Prostate gland (tissue), 2 donors: ENCODE measurements at regions not wholly inside any gene's neighbourhood (a gene's known extent, or its start where the extent isn't known, plus 50 kb on each side); places are given as distances from the start of the nearest gene placed in this dataset.
A peak's percentile ranks its signal among the peaks of the same experiment; 100 is the strongest.
"Not testable (repeated sequence)": the region's sequence is repeated elsewhere in the genome, so short reads cannot be mapped to it uniquely, and the experiment has no call there.

ENCODE experiments used
- DNase-seq: peaks from one replicate; pipeline ENCODE4 v3.0.0-alpha.2; 2019; ENCODE audit warnings: low spot score
- H3K27ac ChIP-seq, 2 donors: fragments of 200-600 bp; sonication (generic); 2 replicates each; pipeline ENCODE4 v1.5.1; 2017 to 2019
- H3K27me3 ChIP-seq: fragments of 200-600 bp; sonication (generic); replicated peaks from 2 replicates; pipeline ENCODE4 v1.5.1; 2019; ENCODE audit not compliant: insufficient read depth
- H3K36me3 ChIP-seq, 2 donors: fragments of 200-600 bp; sonication (generic); 1 replicate in 1 of 2; 2 replicates in 1 of 2; pipeline versions ENCODE4 v1.5.1 to v1.8.1; 2017 to 2019
- H3K4me1 ChIP-seq: fragments of 200-600 bp; sonication (generic); replicated peaks from 2 replicates; pipeline ENCODE4 v1.5.1; 2019
- H3K4me3 ChIP-seq, 2 donors: fragments of 200-600 bp; sonication (generic); 2 replicates each; pipeline ENCODE4 v1.5.1; 2017 to 2019
- H3K9me3 ChIP-seq: fragments of 200-600 bp; sonication (generic); 2 replicates; pipeline ENCODE4 v1.5.1; 2017
- POLR2A ChIP-seq: fragments of 450-650 bp; IDR thresholded peaks from one replicate; pipeline ENCODE4 v1.6.1; 2016; ENCODE audit warnings: antibody characterized with exemption, mild to moderate bottlenecking
- POLR2AphosphoS5 ChIP-seq: sonication (generic); formaldehyde crosslinking; IDR thresholded peaks from one replicate; pipeline ENCODE4 v1.6.1; 2017; ENCODE audit warnings: antibody characterized with exemption
- WGBS: methylation state at CpG from one replicate; pipeline ENCODE4 v1.1.5; 2018; 5-methylcytosine and 5-hydroxymethylcytosine counted together
- intact Hi-C: fragments of 100-400 bp; cut with DNase I; formaldehyde crosslinking; loops from one replicate; pipeline ENCODE4 v1.14.2; 2022
- TF ChIP-seq, protein P1 (sequence below), 4 experiments: fragments of 200-600 bp in 2 of 4; fragments of 450-650 bp in 2 of 4; sonication (generic) in 2 of 4; IDR thresholded peaks; 1 replicate in 3 of 4; 2 replicates in 1 of 4; pipeline ENCODE4 v1.5.1; 2016 to 2019; ENCODE audit warnings: antibody characterized with exemption in 4 of 4, mild to moderate bottlenecking in 2 of 4, moderate library complexity in 2 of 4

- WGBS = 11% methylated on average over 6 of the region's 6 CpGs
- no peaks in the 10 kb centered on the region for H3K9me3 ChIP-seq
- no peaks in the 10 kb centered on the region for H3K36me3 ChIP-seq
- H3K4me1 ChIP-seq = no peaks in the 10 kb centered on the region
- DNase-seq = no peak
- TF ChIP-seq POLR2A (no peak), POLR2AphosphoS5 (no peak)
- TF ChIP-seq, protein P1, sequence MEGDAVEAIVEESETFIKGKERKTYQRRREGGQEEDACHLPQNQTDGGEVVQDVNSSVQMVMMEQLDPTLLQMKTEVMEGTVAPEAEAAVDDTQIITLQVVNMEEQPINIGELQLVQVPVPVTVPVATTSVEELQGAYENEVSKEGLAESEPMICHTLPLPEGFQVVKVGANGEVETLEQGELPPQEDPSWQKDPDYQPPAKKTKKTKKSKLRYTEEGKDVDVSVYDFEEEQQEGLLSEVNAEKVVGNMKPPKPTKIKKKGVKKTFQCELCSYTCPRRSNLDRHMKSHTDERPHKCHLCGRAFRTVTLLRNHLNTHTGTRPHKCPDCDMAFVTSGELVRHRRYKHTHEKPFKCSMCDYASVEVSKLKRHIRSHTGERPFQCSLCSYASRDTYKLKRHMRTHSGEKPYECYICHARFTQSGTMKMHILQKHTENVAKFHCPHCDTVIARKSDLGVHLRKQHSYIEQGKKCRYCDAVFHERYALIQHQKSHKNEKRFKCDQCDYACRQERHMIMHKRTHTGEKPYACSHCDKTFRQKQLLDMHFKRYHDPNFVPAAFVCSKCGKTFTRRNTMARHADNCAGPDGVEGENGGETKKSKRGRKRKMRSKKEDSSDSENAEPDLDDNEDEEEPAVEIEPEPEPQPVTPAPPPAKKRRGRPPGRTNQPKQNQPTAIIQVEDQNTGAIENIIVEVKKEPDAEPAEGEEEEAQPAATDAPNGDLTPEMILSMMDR (IDR thresholded peaks at IDR 0.05) = no peak
- no peaks in the 10 kb centered on the region for H3K27me3 ChIP-seq
- no peak overlapping the region for H3K27ac ChIP-seq
- H3K4me3 ChIP-seq = no peak overlapping the region
- intact Hi-C loops = loop anchor here (10.0 kb wide), 1 partner anchor 731 kb away; no protein-coding TSS in a partner anchor
Measured at GRCh38 chr10:58065529-58065815, 202.2 kb downstream of the IPMK start.

- Histone ChIP-seq H3K4me3 (no peak overlapping the region), H3K27me3 (no peaks in the 10 kb centered on the region), H3K4me1 (no peaks in the 10 kb centered on the region), H3K9me3 (no peaks in the 10 kb centered on the region), H3K36me3 (no peaks in the 10 kb centered on the region), H3K27ac (no peak overlapping the region)
- DNase-seq = no peak
- TF ChIP-seq POLR2A (no peak), POLR2AphosphoS5 (no peak)
- TF ChIP-seq, protein P1 (IDR thresholded peaks at IDR 0.05) = peak in 3 of 4 experiments; percentile 41 to 52 (median 46)
- 40% methylated on average over 4 of the region's 4 CpGs for WGBS
- intact Hi-C loops = loop anchor here (10.0 kb wide), 1 partner anchor 730 kb away; no protein-coding TSS in a partner anchor
Measured at GRCh38 chr10:58064714-58065528, 202.8 kb downstream of the IPMK start.

DNA sequence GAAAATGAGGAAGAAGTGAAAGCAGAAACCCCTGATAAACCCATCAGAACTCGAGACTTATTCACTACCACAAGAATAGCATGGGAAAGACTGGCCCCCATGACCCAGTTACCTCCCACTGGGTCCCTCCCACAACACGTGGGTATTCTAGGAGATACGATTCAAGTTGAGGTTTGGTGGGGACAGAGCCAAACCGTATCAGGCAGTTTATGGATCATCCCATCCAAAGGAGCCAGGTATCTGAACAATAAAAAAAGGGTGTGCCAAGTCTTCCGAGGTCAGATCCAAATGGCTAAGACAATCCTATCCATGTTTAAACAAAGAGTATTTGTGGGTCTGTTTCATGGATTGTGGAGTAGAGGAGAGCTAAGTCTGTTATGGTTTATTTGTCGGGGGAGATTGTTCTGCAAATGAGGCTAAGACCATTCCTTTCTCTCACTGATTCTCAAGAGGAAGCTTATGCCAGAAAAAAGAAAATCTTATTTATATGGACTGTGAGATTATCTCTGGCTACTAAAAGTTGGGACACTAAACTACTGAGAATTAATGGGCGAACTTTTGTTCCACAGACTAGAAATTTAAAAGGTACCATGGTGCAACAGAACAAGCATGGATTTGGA, 203.7 kb downstream of the IPMK start:
- 36% methylated on average over 7 of the region's 7 CpGs for WGBS
- no peak for DNase-seq
- intact Hi-C loops = loop anchor here (10.0 kb wide), 1 partner anchor 729 kb away; no protein-coding TSS in a partner anchor
- no peaks in the 10 kb centered on the region for H3K36me3 ChIP-seq
- H3K4me1 ChIP-seq = no peaks in the 10 kb centered on the region
- TF ChIP-seq POLR2A (no peak), POLR2AphosphoS5 (no peak)
- TF ChIP-seq, protein P1 (IDR thresholded peaks at IDR 0.05) = no peak
- no peak overlapping the region for H3K27ac ChIP-seq
- no peaks in the 10 kb centered on the region for H3K27me3 ChIP-seq
- no peak overlapping the region for H3K4me3 ChIP-seq
- H3K9me3 ChIP-seq = no peaks in the 10 kb centered on the region

GRCh38 chr10:58058683-58059082, 209.0 kb downstream of the IPMK start:
- intact Hi-C loops, H3K27me3 ChIP-seq, H3K27ac ChIP-seq, H3K36me3 ChIP-seq, DNase-seq, H3K9me3 ChIP-seq, H3K4me1 ChIP-seq, H3K4me3 ChIP-seq: not testable (repeated sequence)
- 96% methylated on average over 1 of the region's 1 CpG for WGBS

- DNase-seq = no peak
- Histone ChIP-seq H3K27me3 (no peaks in the 10 kb centered on the region), H3K9me3 (no peaks in the 10 kb centered on the region), H3K36me3 (no peaks in the 10 kb centered on the region), H3K4me3 (no peak overlapping the region), H3K4me1 (no peaks in the 10 kb centered on the region), H3K27ac (no peak overlapping the region)
- intact Hi-C loops = no loop called here
- 94% methylated on average over 2 of the region's 2 CpGs for WGBS
- TF ChIP-seq POLR2AphosphoS5 (no peak), POLR2A (no peak)
- TF ChIP-seq, protein P1 (IDR thresholded peaks at IDR 0.05) = no peak
Measured at GRCh38 chr10:58054881-58055280, 212.8 kb downstream of the IPMK start.
